Uterus (tissue), 2 donors: ENCODE measurements at regions not wholly inside any gene's neighbourhood (a gene's known extent, or its start where the extent isn't known, plus 50 kb on each side); places are given as distances from the start of the nearest gene placed in this dataset.

ENCODE experiments used
- CTCF ChIP-seq, 4 experiments: fragments of 200-600 bp in 2 of 4; fragments of 450-650 bp in 2 of 4; sonication (generic) in 2 of 4; IDR thresholded peaks; one replicate each; pipeline ENCODE4 v1.5.1; 2016 to 2019; ENCODE audit warnings: antibody characterized with exemption in 4 of 4, mild to moderate bottlenecking in 2 of 4, moderate library complexity in 1 of 4
- POLR2A ChIP-seq, 2 donors: fragments of 450-650 bp; IDR thresholded peaks; one replicate each; pipeline ENCODE4 v1.6.1; 2016; ENCODE audit warnings: antibody characterized with exemption in 2 of 2, mild to moderate bottlenecking in 1 of 2, moderate library complexity in 1 of 2

DNA sequence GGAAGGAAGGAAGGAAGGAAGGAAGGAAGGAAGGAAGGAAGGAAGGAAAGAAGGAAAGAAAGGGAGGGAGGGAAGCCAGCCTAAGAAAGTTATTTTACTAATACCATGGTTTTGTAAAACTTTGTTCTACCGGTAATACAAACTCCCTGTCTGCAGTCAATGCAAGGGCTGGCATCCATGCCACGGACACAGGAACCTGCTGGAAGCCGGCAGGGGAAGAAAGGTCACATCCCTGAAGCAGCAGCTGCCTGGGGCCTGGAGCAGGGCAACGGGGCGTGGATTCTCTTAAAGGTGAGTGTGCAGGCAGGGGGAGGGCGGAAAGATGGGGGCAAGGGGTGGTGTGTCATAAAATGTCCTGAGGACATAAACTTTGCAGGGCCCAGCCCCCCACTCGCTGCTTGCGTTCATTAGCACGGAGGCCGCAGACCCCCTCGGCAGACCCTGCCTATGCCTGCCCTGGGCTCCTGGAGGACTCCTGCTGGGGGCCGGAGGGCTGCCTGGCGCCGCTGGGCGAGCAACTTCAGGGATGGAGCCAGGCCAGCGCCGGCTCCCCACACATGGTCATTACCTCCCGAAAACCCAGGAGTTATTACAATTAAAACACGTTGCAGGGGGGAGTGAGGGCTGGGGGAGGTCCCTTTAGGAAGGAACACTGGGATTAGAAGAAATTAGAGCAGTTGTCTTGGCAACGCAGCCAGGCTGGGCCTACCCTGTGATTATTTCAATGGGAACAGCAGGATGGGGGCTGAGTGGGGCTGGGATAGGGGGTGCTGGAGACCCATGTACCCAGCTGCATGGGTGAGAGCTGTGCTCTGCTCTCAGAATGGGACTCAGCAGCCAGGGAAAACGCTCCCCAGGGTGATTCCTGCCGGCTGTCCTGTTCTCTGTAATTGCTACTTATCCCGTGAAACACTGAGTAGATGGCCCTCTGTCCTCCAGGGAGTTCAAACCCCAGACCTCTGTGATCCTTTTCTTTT is 257.9 kb downstream of the SOX9 start:
- no peak for TF ChIP-seq CTCF (IDR thresholded peaks at IDR 0.05)
- no peak for TF ChIP-seq POLR2A (IDR thresholded peaks at IDR 0.05)
